LHCN-M2 (cell line): ENCODE measurements at regions not wholly inside any gene's neighbourhood (a gene's known extent, or its start where the extent isn't known, plus 50 kb on each side); places are given as distances from the start of the nearest gene placed in this dataset.

ENCODE experiments used
- DNase-seq: peaks from one replicate; pipeline ENCODE4 v3.0.0-alpha.2; 2012; ENCODE audit warnings: low read depth

GRCh38 chrX:10747975-10748374 lies 127.6 kb upstream of the MID1 start:
- DNase-seq, result no peak

- DNase-seq, result peak; percentile 64
Observed at GRCh38 chrX:10749113-10749512, 128.7 kb upstream of the MID1 start.

DNA sequence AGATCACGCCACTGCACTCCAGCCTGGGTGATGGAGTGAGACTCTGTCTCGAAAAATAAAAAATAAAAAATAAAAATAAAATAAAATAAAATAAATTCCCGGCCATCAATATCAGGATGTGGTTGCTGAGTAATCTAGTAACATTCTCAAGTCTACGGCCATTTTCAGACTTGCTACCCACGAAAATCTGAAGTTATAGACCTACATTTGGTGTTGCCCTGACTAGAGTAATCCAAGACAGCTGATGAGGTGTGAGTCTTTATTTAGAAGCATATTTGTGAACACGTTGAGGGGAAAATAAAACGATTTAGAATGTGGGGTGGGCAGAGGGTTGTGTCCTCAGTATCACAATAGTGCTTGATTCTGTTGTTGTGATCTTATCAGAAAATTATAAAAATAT lies 130.2 kb upstream of the MID1 start:
- peak; percentile 51 for DNase-seq

DNA sequence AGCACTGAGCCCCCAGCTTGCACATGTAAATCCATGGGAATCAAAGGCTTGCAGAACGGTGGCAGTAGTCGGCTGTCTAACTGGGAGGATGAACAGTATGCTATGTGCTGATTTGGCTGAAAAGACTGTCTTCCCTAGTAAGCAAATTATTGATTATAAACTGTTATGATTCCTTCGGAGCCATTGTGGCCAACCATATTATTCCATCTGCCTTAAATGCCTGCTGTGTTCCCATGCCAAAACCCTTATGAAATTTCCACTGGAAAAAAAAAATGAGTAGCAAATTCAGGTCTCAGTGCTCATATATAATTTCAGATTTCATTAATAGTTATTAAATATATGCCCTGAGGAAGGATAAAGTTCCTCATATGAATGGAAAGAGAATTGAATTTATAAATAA lies 132.7 kb upstream of the MID1 start:
- DNase-seq, result no peak

- no peak for DNase-seq
Observed at GRCh38 chrX:10754445-10754844, 134.1 kb upstream of the MID1 start.

GRCh38 chrX:10755439-10756334 lies 135.3 kb upstream of the MID1 start:
- peak; percentile 61 for DNase-seq

- peak; percentile 77 for DNase-seq
Observed at GRCh38 chrX:10756441-10756840, 136.1 kb upstream of the MID1 start.

GRCh38 chrX:10759141-10759799 lies 138.9 kb upstream of the MID1 start:
- no peak for DNase-seq

DNA sequence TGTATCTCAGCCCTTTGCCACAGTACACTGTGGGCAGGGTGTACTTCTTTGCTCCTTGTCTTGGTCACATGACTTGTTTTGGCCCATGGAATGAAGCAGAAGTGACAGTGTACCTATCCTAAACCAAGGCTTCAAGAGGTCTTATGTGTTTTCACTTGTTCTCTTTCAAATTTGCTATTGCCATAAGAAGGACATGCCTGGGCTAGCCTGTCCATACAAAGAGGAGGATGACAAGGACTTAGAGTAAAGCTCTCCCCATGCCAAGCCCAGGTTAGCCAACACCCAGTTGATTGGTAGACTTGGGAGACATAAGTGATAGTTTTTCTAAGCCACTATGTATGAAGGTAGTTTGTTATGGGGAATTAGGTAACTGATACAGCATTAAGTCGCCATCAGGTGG lies 141.1 kb upstream of the MID1 start:
- DNase-seq, result no peak

GRCh38 chrX:10769195-10769594 lies 148.8 kb upstream of the MID1 start:
- DNase-seq, result peak; percentile 66

DNA sequence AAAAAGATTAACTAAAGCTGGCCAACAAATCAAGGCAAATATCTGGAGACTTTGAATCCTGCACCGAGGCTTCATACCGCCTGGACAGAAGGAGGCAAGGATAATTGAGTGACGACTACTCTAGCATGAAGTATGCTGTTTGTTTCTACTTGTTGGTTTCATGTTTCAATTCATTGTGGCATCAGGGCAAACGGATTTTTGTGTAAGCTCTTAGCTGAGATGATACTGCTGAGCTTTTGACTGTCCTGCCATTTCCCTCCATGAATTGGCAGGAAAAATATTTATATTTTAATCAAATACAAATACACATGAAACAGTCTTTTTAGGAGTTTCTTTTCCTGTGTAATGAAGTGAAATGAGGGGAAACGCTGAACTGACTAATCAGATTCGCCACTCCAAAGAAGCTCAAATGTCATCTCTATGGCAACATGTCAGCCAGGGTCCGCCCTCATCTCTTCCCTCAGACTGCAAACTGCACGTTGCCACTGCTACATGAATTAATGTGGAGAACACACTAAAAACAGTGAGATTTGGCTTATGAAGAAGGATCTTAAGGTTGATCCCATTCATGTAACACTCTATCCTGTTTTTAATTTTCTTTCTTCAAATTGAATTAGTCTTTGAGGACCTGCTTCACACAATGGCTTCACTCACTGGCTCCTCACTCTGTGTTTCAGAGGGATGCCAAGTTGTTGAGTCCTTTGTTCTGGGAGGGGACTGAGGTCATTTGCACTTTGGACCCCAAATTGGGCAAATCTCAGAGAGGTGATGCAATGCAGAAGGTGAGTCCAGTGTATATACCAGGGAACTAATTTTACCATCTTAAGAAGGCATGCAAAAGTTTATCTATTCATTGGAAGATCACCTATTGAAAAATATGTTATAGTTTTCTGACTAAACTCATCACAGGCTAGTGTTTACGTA lies 149.6 kb upstream of the MID1 start:
- DNase-seq, result peak; percentile 45

- no peak for DNase-seq
Observed at GRCh38 chrX:10773318-10773717, 152.9 kb upstream of the MID1 start.

GRCh38 chrX:10781847-10782530 lies 161.6 kb upstream of the MID1 start:
- no peak for DNase-seq

- DNase-seq, result no peak
Observed at GRCh38 chrX:10783451-10783995, 163.1 kb upstream of the MID1 start.

GRCh38 chrX:10787264-10787663 lies 166.9 kb upstream of the MID1 start:
- DNase-seq, result no peak

GRCh38 chrX:10794203-10794630 lies 173.8 kb upstream of the MID1 start:
- DNase-seq, result peak; percentile 4

GRCh38 chrX:10795721-10796120 lies 175.3 kb upstream of the MID1 start:
- no peak for DNase-seq

- peak; percentile 6 for DNase-seq
Observed at GRCh38 chrX:10797466-10797865, 177.1 kb upstream of the MID1 start.

GRCh38 chrX:10798041-10798440 lies 177.7 kb upstream of the MID1 start:
- DNase-seq, result no peak

DNA sequence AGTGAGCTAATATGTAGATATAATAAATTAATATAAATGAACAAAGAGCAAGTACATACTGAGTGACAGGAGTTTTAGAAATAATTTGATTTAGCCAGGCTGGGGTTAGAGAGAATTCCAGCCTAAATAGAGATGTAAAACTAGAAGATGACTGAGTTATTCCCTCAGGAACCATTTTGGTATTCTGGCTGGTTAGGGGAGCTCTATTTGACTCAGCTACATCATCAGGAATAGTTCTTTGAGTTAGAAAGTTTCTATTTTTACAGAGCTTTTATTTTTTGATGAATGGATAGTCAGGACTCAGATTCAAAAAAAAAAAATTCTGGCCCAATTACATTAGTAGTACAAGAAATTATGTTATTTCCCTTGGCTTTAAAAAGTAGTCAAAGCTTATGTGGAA lies 180.4 kb upstream of the MID1 start:
- no peak for DNase-seq

GRCh38 chrX:10811111-10811510 lies 190.7 kb upstream of the MID1 start:
- no peak for DNase-seq
